ENCODE measurements at regions not wholly inside any gene's neighbourhood (a gene's known extent, or its start where the extent isn't known, plus 50 kb on each side); places are given as distances from the start of the nearest gene placed in this dataset.
"Not testable (repeated sequence)": the region's sequence is repeated elsewhere in the genome, so short reads cannot be mapped to it uniquely, and the experiment has no call there.

- not testable (repeated sequence) for TF ChIP-seq CTCF (IDR thresholded peaks at IDR 0.05; ENCODE audit: low read depth, low read length); POLR2A (IDR thresholded peaks at IDR 0.05; ENCODE audit: extremely low read depth, insufficient read length); MAX (IDR thresholded peaks at IDR 0.05; ENCODE audit: low read depth, low read length)
These were observed 130.9 kb upstream of the PALMD start for GRCh38 chr1:99514823-99515552.
